ENCODE measurements at regions not wholly inside any gene's neighbourhood (a gene's known extent, or its start where the extent isn't known, plus 50 kb on each side); places are given as distances from the start of the nearest gene placed in this dataset.

GRCh38 chr16:63880948-63881347 is 1240.9 kb downstream of the CDH11 start:
- TF ChIP-seq CTCF (IDR thresholded peaks at IDR 0.05), result no peak
- TF ChIP-seq REST (IDR thresholded peaks at IDR 0.05; ENCODE audit: insufficient read depth in 1 of 2, low read depth in 2 of 2, low read length in 1 of 2), result no peak
- no peak for TF ChIP-seq POLR2AphosphoS5 (IDR thresholded peaks at IDR 0.05; ENCODE audit: low read depth, low read length)
